Activated CD8-positive, alpha-beta memory T cell treated with anti-CD3 and anti-CD28 coated beads for 36 hours (primary cell): ENCODE measurements at regions not wholly inside any gene's neighbourhood (a gene's known extent, or its start where the extent isn't known, plus 50 kb on each side); places are given as distances from the start of the nearest gene placed in this dataset.
"Not testable (repeated sequence)": the region's sequence is repeated elsewhere in the genome, so short reads cannot be mapped to it uniquely, and the experiment has no call there.

Experiments
- CTCF ChIA-PET: fragments of 350-600 bp; sonication (Branson Sonifier 250); formaldehyde crosslinking; loops from one replicate; lab custom pipeline; 2021; ENCODE audit warnings: antibody characterized with exemption; lab: Charles Lee
- POLR2A ChIA-PET: fragments of 350-600 bp; sonication (Branson Sonifier 250); formaldehyde crosslinking; loops from one replicate; lab custom pipeline; 2021; ENCODE audit warnings: antibody characterized with exemption; lab: Charles Lee

GRCh38 chr2:142767847-142768246 lies 109.6 kb upstream of the KYNU start:
- POLR2A ChIA-PET, result no interaction called here
- CTCF ChIA-PET, result no interaction called here

- ChIA-PET POLR2A (no interaction called here), CTCF (no interaction called here)
Measured at GRCh38 chr2:142758973-142759372, 118.5 kb upstream of the KYNU start.

GRCh38 chr2:142757111-142757510 lies 120.4 kb upstream of the KYNU start:
- POLR2A ChIA-PET, result no interaction called here
- CTCF ChIA-PET, result no interaction called here

GRCh38 chr2:142756430-142756829 lies 121.0 kb upstream of the KYNU start:
- ChIA-PET POLR2A (no interaction called here), CTCF (no interaction called here)

- ChIA-PET CTCF (no interaction called here), POLR2A (no interaction called here)
Measured at GRCh38 chr2:142755191-142755590, 122.3 kb upstream of the KYNU start.

GRCh38 chr2:142754182-142754581 lies 123.3 kb upstream of the KYNU start:
- POLR2A ChIA-PET, result no interaction called here
- CTCF ChIA-PET, result no interaction called here

- ChIA-PET CTCF (no interaction called here), POLR2A (no interaction called here)
Measured at GRCh38 chr2:142750858-142751257, 126.6 kb upstream of the KYNU start.

- POLR2A ChIA-PET, result no interaction called here
- CTCF ChIA-PET, result no interaction called here
Measured at GRCh38 chr2:142748559-142749099, 128.8 kb upstream of the KYNU start.

- POLR2A ChIA-PET, result no interaction called here
- CTCF ChIA-PET, result no interaction called here
Measured at GRCh38 chr2:142745691-142746090, 131.8 kb upstream of the KYNU start.

GRCh38 chr2:142742371-142743214 lies 134.9 kb upstream of the KYNU start:
- ChIA-PET CTCF (interaction anchor here (0.7 kb wide), 1 partner anchor 1105 kb away, joined by 3 read pairs; no protein-coding TSS in a partner anchor), POLR2A (no interaction called here)

GRCh38 chr2:142741764-142742269 lies 135.6 kb upstream of the KYNU start:
- CTCF ChIA-PET, result no interaction called here
- POLR2A ChIA-PET, result no interaction called here

GRCh38 chr2:142734770-142735169 lies 142.7 kb upstream of the KYNU start:
- ChIA-PET CTCF (no interaction called here), POLR2A (no interaction called here)

GRCh38 chr2:142734231-142734630 lies 143.2 kb upstream of the KYNU start:
- CTCF ChIA-PET, result no interaction called here

GRCh38 chr2:142729814-142730213 lies 147.7 kb upstream of the KYNU start:
- CTCF ChIA-PET, POLR2A ChIA-PET: not testable (repeated sequence)

More at GRCh38 chr2:142734231-142734630, 143.2 kb upstream of the KYNU start:
- POLR2A ChIA-PET, result no interaction called here

- POLR2A ChIA-PET, CTCF ChIA-PET: not testable (repeated sequence)
Measured at GRCh38 chr2:142727821-142728478, 149.5 kb upstream of the KYNU start.

- POLR2A ChIA-PET, result no interaction called here
- CTCF ChIA-PET, result no interaction called here
Measured at GRCh38 chr2:142725386-142725785, 152.1 kb upstream of the KYNU start.

- POLR2A ChIA-PET, result no interaction called here
Measured at GRCh38 chr2:142724713-142725349, 152.6 kb upstream of the KYNU start.

GRCh38 chr2:142724186-142724585 lies 153.3 kb upstream of the KYNU start:
- POLR2A ChIA-PET, result no interaction called here
- CTCF ChIA-PET, result no interaction called here

More at GRCh38 chr2:142724713-142725349, 152.6 kb upstream of the KYNU start:
- CTCF ChIA-PET, result no interaction called here

- CTCF ChIA-PET, result no interaction called here
- POLR2A ChIA-PET, result no interaction called here
Measured at GRCh38 chr2:142723236-142723635, 154.2 kb upstream of the KYNU start.

- CTCF ChIA-PET, result no interaction called here
- POLR2A ChIA-PET, result no interaction called here
Measured at GRCh38 chr2:142722569-142722968, 154.9 kb upstream of the KYNU start.
